Astrocyte (in vitro differentiated cells and primary cell): ENCODE measurements at regions not wholly inside any gene's neighbourhood (a gene's known extent, or its start where the extent isn't known, plus 50 kb on each side); places are given as distances from the start of the nearest gene placed in this dataset.
A peak's percentile ranks its signal among the peaks of the same experiment; 100 is the strongest.

Source experiments
- DNase-seq: peaks from one replicate; pipeline ENCODE4 v3.0.0-alpha.2; 2010; ENCODE audit warnings: low read depth
- FAIRE-seq: peaks from 2 replicates; lab custom pipeline; 2011; peaks lifted over from hg19 to GRCh38; lab: Jason Lieb, UNC
- H2AFZ ChIP-seq: 2 replicates; pipeline ENCODE4 v1.6.0; 2012; ENCODE audit warnings: low read depth, low read length, inconsistent platforms
- H3K27ac ChIP-seq: 2 replicates; pipeline ENCODE4 v1.5.1; 2011; ENCODE audit warnings: low read depth, low read length, inconsistent platforms
- H3K27me3 ChIP-seq: 2 replicates; pipeline ENCODE4 v1.6.0; 2011; ENCODE audit warnings: low read length, inconsistent platforms; ENCODE audit not compliant: insufficient read depth
- H3K36me3 ChIP-seq: 2 replicates; pipeline ENCODE4 v1.5.1; 2011; ENCODE audit warnings: low read length, inconsistent platforms; ENCODE audit not compliant: insufficient read depth
- H3K4me1 ChIP-seq: 2 replicates; pipeline ENCODE4 v1.5.1; 2011; ENCODE audit warnings: low read length, inconsistent platforms; ENCODE audit not compliant: insufficient read depth
- H3K4me2 ChIP-seq: 2 replicates; pipeline ENCODE4 v1.6.0; 2012; ENCODE audit warnings: low read length, inconsistent platforms
- H3K4me3 ChIP-seq: 2 replicates; pipeline ENCODE4 v1.5.1; 2011; ENCODE audit warnings: low read depth, mild to moderate bottlenecking, low read length, inconsistent platforms; ENCODE audit not compliant: insufficient read depth
- H3K79me2 ChIP-seq: 2 replicates; pipeline ENCODE4 v1.6.0; 2012; ENCODE audit warnings: mild to moderate bottlenecking, low read length, inconsistent platforms; ENCODE audit not compliant: insufficient read depth
- H3K9ac ChIP-seq: 2 replicates; pipeline ENCODE4 v1.6.0; 2012; ENCODE audit warnings: mild to moderate bottlenecking, low read length, inconsistent platforms
- H3K9me3 ChIP-seq: 2 replicates; pipeline ENCODE4 v1.5.1; 2012; ENCODE audit warnings: low read depth, mild to moderate bottlenecking, low read length, inconsistent platforms; ENCODE audit not compliant: insufficient read depth
- H4K20me1 ChIP-seq: 2 replicates; pipeline ENCODE4 v1.6.0; 2012; ENCODE audit warnings: low read length, inconsistent platforms; ENCODE audit not compliant: insufficient read depth
- H3K27ac Mint-ChIP-seq: one replicate; pipeline ENCODE4 v1.8.0; 2021; ENCODE audit warnings: mild to moderate bottlenecking, mixed read lengths; ENCODE audit not compliant: unreplicated experiment
- H3K27me3 Mint-ChIP-seq: one replicate; pipeline ENCODE4 v1.8.0; 2021; ENCODE audit warnings: low read depth, mixed read lengths; ENCODE audit not compliant: unreplicated experiment
- H3K36me3 Mint-ChIP-seq: one replicate; pipeline ENCODE4 v1.8.0; 2021; ENCODE audit warnings: low read depth, mixed read lengths; ENCODE audit not compliant: unreplicated experiment
- H3K4me1 Mint-ChIP-seq: one replicate; pipeline ENCODE4 v1.8.0; 2021; ENCODE audit warnings: low read depth, mixed read lengths; ENCODE audit not compliant: unreplicated experiment
- H3K4me3 Mint-ChIP-seq: one replicate; pipeline ENCODE4 v1.8.0; 2021; ENCODE audit warnings: mild to moderate bottlenecking, moderate library complexity, mixed read lengths; ENCODE audit not compliant: unreplicated experiment
- H3K9me3 Mint-ChIP-seq: one replicate; pipeline ENCODE4 v1.8.0; 2021; ENCODE audit warnings: mild to moderate bottlenecking, mixed read lengths; ENCODE audit not compliant: unreplicated experiment
- CTCF ChIP-seq: IDR thresholded peaks from 2 replicates; pipeline ENCODE4 v1.5.1; 2011; ENCODE audit warnings: low read depth, mild to moderate bottlenecking, inconsistent platforms, low read length, moderate library complexity; ENCODE audit not compliant: insufficient read depth
- EZH2 ChIP-seq: IDR thresholded peaks from 2 replicates; pipeline ENCODE4 v1.6.1; 2012; ENCODE audit warnings: mild to moderate bottlenecking, low read length, inconsistent platforms; ENCODE audit not compliant: insufficient read depth

GRCh38 chr10:58903071-58903470 lies 273.4 kb upstream of the PHYHIPL start:
- Mint-ChIP-seq H3K4me1 (no peaks in the 10 kb centered on the region), H3K27me3 (peaks cover 1% of the 10 kb centered on the region), H3K27ac (no peak overlapping the region), H3K4me3 (no peak overlapping the region), H3K9me3 (peaks cover 4% of the 10 kb centered on the region), H3K36me3 (no peaks in the 10 kb centered on the region)
- Histone ChIP-seq H3K4me3 (no peak overlapping the region), H3K27ac (no peak overlapping the region), H3K4me2 (no peak overlapping the region), H3K4me1 (no peaks in the 10 kb centered on the region), H2AFZ (no peak overlapping the region), H3K36me3 (no peaks in the 10 kb centered on the region), H3K9me3 (no peaks in the 10 kb centered on the region), H3K27me3 (no peaks in the 10 kb centered on the region), H4K20me1 (no peaks in the 10 kb centered on the region), H3K79me2 (no peaks in the 10 kb centered on the region), H3K9ac (no peak overlapping the region)
- DNase-seq, result no peak
- FAIRE-seq, result no peak
- TF ChIP-seq EZH2 (no peak), CTCF (no peak)

DNA sequence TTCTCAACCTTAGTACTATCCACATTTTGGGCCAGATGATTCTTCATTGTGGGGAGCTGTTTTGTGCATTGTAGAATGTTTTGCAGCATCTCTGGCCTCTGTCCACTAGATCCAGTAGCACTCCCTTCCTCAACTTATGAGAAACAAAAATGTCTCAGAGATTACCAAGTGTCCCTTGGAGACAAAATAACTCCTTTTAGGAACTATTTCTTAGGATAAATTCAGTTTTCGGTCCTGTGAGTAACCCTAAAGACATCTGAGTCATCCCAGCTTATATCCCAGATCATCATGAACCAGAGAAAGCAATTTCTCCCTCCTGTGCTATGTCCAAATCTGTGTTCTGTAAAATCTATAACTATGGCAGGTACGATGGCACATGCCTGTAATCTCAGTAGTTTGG lies 266.6 kb upstream of the PHYHIPL start:
- Histone ChIP-seq H3K9me3 (no peaks in the 10 kb centered on the region), H3K4me1 (no peaks in the 10 kb centered on the region), H3K9ac (no peak overlapping the region), H3K79me2 (no peaks in the 10 kb centered on the region), H3K4me3 (no peak overlapping the region), H3K36me3 (no peaks in the 10 kb centered on the region), H3K27me3 (no peaks in the 10 kb centered on the region), H2AFZ (no peak overlapping the region), H3K27ac (no peak overlapping the region), H3K4me2 (no peak overlapping the region), H4K20me1 (no peaks in the 10 kb centered on the region)
- H3K36me3 Mint-ChIP-seq, result no peaks in the 10 kb centered on the region
- no peak overlapping the region for H3K27ac Mint-ChIP-seq
- no peak overlapping the region for H3K4me3 Mint-ChIP-seq
- H3K27me3 Mint-ChIP-seq, result peaks cover 1% of the 10 kb centered on the region
- H3K9me3 Mint-ChIP-seq, result no peaks in the 10 kb centered on the region
- DNase-seq, result no peak
- no peak for TF ChIP-seq EZH2
- TF ChIP-seq CTCF, result no peak
- H3K4me1 Mint-ChIP-seq, result peaks cover 2% of the 10 kb centered on the region
- peak; percentile 63 for FAIRE-seq

- H3K27me3 Mint-ChIP-seq, result no peaks in the 10 kb centered on the region
- no peak overlapping the region for H3K4me2 ChIP-seq
- no peak for TF ChIP-seq EZH2
- no peak for TF ChIP-seq CTCF
- no peak overlapping the region for H3K4me3 Mint-ChIP-seq
- FAIRE-seq (no peak), DNase-seq (no peak)
- H3K36me3 Mint-ChIP-seq, result no peaks in the 10 kb centered on the region
- H3K27ac ChIP-seq, result no peak overlapping the region
- no peaks in the 10 kb centered on the region for H3K4me1 ChIP-seq
- no peak overlapping the region for H3K9ac ChIP-seq
- H3K79me2 ChIP-seq, result no peaks in the 10 kb centered on the region
- H4K20me1 ChIP-seq, result no peaks in the 10 kb centered on the region
- no peaks in the 10 kb centered on the region for H3K9me3 ChIP-seq
- H3K36me3 ChIP-seq, result no peaks in the 10 kb centered on the region
- no peak overlapping the region for H3K4me3 ChIP-seq
- H3K27me3 ChIP-seq, result no peaks in the 10 kb centered on the region
- H3K4me1 Mint-ChIP-seq, result peaks cover 4% of the 10 kb centered on the region
- H3K27ac Mint-ChIP-seq, result no peak overlapping the region
- no peak overlapping the region for H2AFZ ChIP-seq
- H3K9me3 Mint-ChIP-seq, result no peaks in the 10 kb centered on the region
Observed at GRCh38 chr10:58913717-58914116, 262.7 kb upstream of the PHYHIPL start.
